Medulla oblongata (tissue), 1 donor: ENCODE measurements at regions not wholly inside any gene's neighbourhood (a gene's known extent, or its start where the extent isn't known, plus 50 kb on each side); places are given as distances from the start of the nearest gene placed in this dataset.
"Not testable (repeated sequence)": the region's sequence is repeated elsewhere in the genome, so short reads cannot be mapped to it uniquely, and the experiment has no call there.

Experiments used
- DNase-seq: peaks from one replicate; pipeline ENCODE4 v3.0.0-alpha.2; 2015; ENCODE audit errors: extremely low spot score

DNA sequence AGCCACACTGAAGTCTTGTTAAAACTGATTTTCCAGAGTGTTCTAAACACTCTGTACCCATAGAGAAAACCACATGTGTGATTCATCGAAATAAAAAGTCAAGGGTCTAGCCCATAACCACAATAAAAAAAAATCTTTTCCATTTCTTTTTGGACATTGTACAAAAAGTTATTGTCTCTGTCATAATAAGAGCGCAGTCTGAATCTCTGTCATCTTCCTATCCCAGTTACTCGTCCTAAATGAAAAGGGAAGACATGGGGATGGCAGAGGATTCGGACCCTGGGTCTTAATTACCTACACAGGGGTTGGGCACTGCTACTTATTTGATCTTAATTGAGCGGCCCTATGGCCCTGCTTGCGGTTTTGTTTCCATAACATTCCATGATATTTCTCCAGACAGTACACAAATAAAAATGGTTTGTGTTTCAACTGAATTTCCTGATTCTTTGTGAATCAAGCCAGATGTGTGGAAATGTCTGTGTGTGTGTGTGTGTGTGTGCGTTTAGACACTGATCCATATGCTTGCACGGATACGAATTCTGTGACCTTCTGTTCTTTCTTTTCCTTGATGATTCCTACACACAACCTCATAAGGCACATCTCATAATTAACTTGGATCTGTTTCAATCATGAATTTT, 133.4 kb upstream of the SPATS2L start:
- no peak for DNase-seq

DNA sequence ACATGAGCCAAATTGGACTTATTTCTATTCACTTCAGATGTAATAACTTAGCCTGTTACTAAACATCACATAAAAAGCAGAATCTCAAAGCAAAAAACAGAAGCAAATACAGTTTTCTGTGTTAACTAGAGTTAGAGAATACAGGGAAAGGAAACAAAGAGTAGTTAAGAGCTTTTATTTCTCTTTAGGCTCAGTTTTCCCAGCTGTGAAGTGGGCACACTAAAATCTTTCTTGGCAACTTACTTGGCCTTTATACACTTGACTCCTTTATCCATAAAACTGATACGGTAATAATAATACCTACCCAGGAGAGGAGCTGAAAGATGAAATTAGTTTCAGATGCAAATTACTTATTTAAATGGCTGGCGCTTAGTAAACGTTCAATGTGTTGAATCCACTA, 132.8 kb upstream of the SPATS2L start:
- no peak for DNase-seq

DNA sequence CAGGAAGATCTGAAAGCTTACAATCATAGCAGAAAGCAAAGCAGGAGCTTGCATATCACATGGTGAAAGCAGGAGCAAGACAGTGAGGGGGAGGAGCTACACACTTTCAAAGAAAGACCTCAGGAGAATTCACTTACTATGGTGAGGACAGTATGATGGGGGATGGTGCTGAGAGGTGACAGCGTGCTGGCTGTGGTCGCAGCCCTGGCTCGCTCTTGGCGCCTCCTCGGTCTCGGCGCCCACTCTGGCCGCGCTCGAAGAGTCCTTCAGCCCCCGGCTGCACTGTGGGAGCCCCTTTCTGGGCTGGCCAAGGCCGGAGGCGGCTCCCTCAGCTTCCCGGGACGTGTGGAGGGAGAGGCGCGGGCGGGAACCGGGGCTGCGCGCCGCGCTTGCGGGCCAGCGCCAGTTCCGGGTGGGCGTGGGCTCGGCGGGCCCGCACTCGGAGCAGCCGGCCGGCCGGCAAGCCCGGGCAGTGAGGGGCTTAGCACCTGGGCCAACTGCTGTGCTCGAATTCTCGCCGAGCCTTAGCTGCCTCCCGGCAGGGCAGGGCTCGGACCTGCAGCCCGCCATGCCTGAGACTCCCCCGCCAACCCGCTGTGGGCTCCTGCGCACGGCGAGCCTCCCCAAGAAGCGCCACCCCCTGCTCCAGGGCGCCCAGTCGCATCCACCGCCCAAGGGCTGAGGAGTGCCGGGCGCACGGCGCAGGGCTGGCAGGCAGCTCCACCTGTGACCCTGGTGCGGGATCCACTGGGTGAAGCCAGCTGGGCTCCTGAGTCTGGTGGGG, 131.9 kb upstream of the SPATS2L start:
- DNase-seq = no peak

DNA sequence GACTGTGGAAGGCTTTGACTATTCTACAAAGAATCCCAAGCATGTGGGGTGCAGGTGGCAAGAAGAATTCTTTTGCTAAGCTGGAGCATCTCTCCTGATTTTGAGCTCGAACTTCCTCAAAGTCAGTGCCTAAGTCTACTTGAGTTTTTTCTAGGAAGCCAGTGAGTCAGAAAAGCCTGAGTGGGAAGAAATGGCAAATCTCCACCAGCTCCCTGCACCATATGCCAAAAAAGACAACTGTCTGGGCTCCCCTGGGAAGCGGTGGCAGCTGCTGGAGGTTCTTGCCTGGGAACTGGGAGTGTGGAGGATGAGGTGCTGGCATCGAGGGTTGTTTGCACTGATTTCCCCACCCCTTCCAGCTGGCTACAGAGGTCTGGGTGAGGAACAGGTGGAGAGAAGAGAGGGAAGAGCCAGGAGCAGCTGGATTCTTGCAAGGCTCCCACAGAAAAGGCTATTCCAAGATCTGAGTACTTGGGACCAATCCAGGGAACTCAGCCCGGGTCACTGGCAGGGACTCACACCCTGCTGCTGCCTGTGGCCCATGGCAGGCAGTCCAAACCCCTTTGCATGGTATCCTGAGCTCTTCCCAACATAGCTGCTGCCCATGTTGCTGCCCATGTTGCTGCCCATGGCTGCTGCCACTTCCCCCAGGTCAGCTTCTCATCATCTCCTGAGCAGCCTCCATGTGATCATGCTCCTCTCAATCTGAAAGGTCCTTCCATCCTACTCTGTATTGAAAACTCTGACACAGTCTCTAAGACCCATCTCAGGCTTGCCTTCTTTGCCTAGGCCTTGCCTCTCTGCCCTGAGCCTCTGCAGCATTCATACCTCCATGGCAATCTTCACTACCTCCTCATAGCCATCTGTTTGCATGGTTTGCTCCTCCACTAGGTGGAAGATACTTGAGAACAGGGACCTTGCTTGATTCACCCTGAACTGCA, 128.3 kb upstream of the SPATS2L start:
- DNase-seq = no peak

DNA sequence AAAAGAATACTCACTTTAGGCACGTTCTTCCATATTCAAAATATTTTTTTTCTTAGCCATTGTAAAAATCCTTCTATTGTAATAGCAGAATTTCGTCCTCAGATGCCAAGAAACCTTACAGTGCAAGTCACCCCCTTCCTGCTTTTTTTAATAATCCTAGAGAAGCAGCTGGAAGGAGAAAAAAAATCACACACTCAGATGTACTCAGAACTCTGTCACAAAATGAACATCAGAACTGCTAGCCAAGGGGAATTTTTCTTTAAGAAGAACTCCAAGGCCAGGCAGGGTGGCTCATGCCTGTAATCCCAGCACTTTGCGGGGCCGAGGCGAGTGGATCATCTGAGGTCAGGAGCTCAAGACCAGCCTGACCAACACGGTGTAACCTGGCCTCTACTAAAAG, 127.3 kb upstream of the SPATS2L start:
- no peak for DNase-seq

DNA sequence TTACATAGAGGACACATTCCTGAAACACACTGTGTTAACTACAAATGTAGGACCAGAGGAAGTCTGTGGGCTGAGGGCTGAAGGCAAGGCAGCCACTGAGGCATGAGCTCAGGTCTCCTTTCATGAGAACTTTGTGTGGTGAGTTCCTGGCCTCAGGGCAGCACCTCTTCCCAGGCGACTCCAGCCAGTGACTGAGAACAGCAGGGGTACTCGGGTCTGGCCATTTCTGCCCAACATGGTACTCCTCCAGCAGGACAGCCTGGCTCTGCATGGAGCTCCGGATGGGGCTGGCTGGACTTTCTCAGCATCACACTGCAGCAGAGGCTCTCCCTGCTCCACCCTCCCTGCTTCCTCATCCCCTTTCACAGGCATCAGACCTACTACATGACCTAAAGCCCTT, 125.5 kb upstream of the SPATS2L start:
- no peak for DNase-seq

DNA sequence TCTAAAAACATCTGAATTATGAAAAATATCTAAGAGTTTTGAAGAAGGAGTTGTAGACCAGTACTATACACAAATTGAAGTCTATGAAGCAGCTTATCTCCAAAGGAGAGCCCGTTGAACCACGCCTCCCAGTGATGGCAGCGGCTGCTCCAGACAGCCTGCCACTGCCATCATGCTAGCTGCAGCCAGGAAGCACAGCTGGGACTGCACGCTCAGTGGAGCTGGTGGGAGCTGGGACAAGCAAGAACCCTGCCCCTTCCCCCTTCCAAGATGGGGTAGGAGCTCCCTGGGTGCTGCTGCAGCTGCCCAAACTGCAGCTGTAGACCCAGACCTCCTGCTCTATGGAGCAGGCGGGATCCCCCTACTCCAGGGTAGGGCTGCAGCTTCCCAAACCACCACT, 124.7 kb upstream of the SPATS2L start:
- DNase-seq = no peak

DNA sequence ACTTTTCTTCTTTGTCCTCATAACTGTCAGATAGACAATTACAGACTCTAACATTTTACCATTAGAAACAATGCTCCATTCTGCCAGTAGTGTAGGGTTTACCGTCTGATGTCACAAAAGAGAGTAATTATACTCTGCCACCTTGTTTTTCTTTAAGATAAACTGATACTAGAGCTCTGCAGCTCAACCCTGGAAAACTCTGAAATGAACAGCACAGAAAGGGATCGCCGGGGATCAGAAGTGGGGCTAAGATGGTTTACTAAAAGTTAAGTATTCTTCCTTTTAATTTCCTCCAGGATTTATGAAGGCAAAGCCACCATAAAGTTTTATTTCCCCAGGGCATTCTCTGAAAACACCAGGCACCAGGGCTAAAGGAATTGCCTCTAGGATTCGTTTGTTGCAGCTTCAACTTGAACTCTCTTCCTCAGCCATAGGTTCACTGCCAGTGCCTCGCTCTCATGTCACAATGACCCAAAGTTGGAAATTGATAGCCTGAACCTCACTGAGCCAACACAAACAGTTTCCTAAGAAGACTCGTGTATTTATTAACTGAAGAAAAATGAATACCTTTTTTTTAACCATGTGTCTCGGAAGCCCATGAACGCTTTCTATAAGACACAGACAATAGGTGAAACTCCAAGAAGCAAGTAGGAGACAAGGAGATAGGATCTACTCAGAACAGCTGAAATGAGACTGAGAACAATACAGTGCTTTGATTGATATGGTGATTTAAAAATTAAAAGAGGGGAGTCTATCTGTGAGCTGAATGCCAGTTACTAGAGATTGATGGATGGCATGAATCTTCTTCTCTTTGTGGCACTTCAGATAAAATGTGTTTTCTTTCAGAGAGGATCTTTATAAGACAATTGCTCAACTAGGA, 121.5 kb upstream of the SPATS2L start:
- DNase-seq = no peak

DNA sequence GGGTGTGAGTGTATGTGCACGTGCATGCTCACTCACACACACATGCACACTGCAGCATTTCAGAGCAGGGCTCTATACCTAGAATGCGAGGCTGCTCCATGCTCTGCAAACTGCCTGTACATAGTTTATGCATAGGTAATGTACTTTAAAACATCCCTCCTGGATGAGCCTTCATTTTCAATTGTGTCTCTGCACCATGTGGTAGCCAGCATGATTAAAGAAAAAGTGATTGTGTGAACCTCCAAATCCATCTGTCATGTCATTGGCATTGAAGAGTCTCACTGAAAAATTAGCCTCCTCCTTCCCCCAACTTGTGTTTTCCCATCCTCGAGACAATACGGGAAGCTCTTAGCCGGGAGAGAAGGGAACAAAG, 120.9 kb upstream of the SPATS2L start:
- DNase-seq = no peak

DNA sequence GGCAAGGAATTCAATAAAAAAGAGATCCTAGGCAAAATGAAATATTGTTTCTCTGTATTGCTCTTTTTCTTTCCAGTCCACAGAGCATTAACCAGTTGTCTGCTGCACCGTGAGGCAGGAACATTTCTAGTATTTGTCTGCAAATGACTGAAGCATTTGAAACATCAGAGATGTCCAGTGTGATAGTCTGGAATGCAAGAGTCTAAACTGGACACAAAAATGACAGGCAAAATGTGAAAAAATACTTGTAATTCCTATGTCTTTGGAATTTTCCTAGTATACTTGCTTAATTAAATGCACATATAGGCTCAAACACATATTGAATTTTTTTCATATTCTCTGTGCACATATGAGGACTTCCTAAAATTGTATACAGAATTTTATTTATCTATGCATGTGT, 120.5 kb upstream of the SPATS2L start:
- no peak for DNase-seq

DNA sequence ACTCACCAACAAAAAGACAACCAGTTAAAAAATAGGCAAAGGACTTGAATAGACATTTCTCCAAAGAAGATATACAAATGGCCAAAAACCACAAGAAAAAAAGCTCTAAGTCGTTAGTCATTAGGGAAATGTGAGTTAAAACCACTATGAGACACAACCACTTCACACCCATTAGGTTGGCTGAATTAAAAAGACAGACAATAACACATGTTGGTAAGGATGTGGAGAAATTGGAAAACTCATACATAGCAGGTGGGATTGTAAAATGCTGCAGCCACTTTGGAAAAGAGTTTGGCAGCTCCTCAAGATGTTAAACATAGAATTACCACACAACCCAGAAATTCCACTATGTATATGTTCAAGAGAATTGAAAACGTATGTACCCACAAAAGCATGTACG, 117.6 kb upstream of the SPATS2L start:
- no peak for DNase-seq

DNA sequence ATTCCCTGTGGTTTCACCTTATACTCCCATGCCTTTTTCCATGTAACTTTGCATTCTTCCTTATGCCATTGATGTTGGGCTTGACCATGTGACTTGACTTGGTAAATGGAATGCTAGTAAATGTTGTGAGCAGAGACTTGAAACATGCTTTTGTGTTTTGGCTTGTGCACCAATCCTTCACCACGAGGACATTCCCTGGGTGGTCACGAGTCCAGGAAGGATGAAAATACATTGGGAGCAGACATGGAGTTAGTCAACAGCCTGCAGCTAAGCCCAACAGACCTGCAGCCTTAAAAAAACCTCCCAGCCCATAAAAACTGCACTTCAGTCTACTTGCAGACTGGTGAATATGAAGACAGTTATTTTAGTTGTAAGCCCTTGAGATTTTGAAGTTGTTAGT, 116.5 kb upstream of the SPATS2L start:
- DNase-seq = no peak

DNA sequence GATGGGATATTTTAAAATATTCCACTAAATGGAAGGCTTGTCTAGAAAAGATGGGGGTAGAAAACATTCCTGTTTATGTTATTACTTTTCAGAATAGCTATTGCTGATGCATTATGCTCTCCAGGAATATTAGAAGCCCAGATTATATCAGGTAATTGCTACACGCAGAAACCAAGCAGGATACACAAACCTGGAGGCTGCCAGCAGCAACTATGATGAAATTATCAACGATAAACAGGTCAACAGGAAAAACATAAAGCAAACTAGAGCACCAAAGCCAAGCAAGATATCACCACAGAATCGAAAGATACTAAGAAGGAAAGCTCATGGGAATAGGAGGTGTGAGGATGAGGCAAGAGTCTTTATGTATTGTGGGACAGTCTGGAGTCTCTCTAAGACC, 113.2 kb upstream of the SPATS2L start:
- no peak for DNase-seq

DNA sequence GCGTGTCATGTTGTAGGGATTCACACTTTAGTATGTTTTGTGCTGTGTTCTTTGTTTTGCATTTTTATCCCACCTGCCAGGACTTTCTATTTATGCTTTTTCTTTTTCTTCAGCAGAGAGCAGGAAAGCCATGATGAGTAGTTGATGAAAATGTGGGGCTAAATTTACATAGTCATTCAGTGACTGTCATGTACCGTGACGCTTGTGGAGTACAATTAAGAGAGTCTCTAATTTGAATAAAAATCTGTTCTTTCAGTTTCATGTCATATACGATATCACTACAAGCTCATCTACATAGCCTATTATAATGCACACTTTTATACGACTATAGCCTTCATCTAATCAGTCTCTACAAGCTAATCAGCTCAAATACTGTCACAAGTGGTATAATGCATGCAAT, 112.7 kb upstream of the SPATS2L start:
- no peak for DNase-seq

DNA sequence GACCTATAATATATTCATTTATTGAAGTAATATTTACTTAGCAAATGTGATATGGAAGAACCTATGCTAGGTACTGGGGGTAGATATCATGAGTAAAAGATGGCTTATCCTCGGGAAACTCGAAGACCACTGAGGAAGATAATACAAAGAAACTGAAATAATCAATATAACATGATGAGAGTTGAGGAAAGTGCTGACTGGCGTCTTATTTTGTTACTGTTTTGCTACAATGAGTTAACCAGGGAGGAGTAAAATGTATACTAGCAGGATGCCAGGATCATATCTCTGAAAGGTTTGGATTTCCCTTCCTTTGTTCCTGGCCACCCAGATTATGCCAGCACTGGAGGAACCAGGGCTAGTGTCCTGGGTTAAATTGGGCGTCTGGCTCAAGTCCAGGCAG, 111.7 kb upstream of the SPATS2L start:
- DNase-seq = no peak

DNA sequence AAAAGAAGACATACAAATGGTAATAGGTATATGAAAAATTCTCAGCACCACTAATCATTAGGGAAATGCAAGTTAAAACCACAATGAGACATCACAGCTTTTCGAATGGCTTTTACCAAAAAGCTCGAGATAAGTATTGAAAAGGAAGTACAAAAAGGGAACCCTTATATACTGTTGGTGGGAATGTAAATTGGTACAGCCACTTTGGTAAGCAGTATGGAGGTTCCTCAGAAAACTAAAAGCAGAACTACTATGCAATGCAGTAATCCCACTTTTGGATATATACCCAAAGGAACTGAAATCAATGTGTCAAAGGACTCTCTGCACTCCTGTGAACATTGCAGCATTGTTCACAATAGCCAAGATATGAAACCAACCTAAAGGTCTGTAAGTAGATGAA, 107.5 kb upstream of the SPATS2L start:
- peak; percentile 54 for DNase-seq

DNA sequence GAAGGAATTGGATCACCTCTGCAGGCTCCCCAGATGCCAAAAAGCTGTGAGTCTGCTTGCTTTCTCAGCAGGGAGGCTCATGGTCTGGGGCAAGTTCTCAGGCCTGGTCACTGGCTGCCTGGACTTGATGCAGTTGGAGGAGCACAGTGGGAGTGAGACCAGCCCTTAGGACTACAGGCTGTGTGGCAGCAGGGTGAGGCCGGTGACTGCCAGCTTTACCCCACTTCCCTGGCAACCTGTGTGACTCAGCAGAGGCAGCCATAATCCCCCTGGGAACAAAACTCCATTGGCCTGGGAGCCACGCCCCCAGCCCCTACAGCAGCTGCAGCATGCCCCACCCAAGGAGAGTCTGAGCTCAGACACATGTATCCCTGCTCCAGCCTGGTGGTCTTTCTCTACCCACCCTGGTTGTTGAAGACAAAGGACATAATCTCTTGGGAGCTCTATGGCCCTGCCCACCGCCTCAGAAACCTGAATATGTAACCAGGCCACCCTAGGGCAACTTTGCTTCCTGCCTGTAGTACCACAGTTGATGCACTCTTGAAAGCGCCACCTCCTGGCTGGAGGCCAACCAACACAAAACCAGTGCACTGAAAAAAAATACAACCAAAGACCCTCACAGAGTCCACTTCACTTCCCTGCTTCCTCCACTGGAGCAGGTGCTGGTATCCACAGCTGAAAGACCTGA, 106.8 kb upstream of the SPATS2L start:
- DNase-seq = no peak

DNA sequence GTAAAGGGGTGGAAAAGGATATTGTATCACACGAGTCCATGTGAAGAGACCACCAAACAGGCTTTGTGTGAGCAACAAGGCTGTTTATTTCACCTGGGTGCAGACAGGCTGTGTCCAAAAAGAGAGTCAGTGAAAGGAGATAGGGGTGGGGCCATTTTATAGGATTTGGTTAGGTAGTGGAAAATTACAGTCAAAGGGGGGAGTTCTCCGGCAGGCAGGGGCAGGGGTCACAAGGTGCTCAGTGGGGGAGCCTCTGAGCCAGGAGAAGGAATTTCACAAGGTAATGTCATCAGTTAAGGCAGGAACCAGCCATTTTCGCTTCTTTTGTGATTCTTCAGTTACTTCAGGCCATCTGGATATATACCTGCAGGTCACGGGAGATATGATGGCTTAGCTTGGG, 104.7 kb upstream of the SPATS2L start:
- not testable (repeated sequence) for DNase-seq

DNA sequence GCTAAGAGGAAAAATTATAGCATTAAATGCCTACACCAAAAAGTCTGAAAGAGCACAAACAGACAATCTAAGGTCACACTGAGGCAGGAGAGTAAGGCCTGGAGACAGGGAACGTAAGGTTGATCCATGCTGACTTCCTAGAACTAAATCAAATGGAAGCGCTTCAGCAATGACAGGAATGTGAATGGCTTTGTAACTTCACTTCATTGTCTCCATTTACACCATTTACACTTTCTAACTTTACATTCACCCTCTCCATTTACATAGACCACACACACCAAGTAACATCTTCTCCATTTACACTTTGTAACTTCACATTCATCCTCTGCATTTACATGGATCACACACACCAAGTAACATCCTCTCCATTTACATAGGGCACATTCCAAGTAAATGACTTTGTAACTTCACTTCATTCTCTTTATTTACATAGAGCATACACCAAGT, 103.1 kb upstream of the SPATS2L start:
- DNase-seq = no peak

DNA sequence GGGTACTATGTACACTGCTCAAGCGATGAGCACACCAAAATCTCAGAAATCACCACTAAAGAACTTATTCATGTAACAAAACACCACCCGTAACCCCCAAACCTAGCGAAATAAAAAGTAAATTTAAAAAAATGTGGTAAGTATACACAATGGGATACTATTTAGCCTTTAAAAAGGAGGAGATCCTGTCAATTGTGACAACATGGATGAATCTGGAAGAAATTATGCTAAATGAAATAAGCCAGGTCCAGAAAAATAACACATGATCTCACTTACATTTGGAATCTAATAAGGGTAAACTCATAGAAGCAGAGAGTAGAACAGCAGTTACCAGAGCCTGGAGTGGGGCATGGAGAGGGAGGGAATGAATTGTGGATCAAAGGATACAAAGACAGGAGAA, 98.5 kb upstream of the SPATS2L start:
- DNase-seq = no peak

DNA sequence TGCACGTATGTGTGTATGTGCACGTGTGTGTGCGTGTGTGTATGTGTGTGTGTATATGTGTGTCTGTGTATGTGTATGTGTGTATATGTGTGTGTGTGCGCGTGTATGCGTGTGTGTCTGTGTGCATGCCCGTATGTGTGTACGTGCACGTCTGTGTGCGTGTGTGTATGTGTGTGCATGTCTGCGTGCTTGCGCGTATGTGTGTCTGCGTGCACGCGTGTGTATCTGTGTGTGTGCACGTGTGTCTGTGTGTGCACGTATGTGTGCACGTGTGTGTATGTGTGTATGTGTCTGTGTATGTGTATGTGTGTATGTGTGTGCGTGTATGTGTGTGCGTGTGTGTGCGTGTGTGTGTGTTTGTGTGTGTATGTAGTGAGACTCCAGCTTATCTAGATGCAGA, 97.5 kb upstream of the SPATS2L start:
- no peak for DNase-seq
